ENCODE measurements at regions not wholly inside any gene's neighbourhood (a gene's known extent, or its start where the extent isn't known, plus 50 kb on each side); places are given as distances from the start of the nearest gene placed in this dataset.

DNA sequence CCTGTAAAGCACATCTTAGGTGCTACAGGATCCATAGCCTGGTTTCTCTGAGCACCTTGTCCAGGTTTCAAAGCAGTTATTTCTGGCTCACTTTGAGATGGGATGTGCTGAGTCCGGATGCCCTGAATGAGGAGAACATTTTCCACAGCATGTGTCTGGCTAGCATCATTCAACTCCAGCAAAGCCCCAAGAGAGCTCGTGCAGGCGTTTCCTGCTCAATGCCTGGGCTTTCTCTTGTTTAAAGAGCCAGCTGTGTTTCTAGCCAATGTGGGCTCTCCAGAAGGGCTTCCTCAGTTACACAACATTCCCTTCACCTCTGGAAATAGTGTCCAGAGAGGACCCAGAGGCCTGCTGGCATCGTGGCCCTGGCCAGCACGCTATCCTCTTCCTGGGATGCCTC lies 411.7 kb downstream of the DMAC1 start:
- DNase-seq, result no peak

DNA sequence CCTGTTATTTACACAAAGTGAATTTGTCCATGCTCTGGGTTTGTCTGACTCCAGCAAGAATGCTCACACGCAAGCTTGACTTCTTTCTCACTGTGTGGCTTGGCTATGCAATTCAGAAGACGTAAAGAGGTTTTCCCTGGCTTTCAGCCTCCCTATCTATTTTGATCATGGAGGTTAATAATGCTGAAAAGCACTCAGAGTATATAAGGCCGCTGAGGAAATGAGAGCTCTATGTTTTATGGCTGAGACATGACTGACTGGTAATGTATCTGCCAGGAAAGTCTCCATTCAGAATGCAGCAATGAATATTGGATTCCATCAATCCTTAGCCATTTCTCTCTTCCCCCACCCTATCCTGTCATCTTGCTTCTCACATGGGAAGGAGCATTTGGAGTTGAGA lies 417.3 kb downstream of the DMAC1 start:
- no peak for DNase-seq

DNA sequence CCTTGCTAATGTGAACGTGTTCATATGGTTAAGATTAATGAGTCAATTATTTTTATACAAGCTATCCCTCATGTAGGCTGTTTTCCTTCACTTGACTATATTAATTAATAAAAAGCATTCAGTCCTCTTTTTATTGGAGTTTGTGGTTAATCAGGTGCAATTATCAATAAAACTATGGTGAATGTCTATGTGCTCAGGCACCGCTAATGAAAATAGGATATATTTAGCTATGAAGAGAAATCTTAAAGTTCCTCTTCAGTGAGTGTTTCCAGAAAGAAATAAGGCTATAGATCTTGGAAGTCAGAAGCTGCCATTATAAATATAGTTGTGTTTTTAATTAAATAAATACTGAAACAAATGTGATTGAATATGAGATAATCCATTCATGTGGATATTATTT lies 422.1 kb downstream of the DMAC1 start:
- DNase-seq, result no peak

DNA sequence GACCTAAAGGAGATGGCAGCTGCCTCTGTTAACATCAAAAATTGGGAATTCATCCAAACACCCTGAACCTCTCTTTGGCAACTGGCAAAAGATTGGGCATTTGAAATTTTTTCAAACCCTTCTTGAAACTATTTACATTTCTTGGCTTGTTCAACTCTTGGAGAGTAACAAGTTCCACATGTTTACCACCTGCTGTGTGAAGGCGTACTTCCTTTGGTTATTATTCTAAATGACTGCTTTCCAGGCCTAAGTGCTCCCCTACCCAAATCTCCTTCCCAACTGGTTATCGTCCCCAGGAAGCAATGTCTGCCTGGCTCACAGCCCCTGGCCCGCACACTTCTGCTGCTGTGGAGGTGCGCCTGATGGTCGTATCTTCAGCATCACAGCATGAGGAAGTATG lies 422.7 kb downstream of the DMAC1 start:
- DNase-seq, result no peak

DNA sequence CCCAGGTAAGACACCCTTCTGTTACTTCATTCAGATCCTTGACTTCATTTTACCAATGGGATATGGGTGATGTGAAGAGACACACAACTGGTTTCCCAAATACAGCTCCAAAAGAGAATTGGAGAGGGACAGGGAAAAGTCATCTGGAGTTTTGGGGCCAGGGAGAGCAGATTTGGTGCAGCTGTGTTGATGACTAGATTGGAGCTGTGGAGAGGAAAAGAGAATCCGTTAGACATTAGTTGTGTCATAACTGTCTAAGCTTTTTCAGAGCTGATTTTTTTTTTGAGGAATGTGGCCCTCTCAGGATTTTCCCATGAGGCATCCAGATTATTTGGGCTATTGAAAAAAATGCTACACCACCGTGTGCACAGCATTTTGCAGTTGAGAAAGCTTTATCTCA lies 423.4 kb downstream of the DMAC1 start:
- no peak for DNase-seq

DNA sequence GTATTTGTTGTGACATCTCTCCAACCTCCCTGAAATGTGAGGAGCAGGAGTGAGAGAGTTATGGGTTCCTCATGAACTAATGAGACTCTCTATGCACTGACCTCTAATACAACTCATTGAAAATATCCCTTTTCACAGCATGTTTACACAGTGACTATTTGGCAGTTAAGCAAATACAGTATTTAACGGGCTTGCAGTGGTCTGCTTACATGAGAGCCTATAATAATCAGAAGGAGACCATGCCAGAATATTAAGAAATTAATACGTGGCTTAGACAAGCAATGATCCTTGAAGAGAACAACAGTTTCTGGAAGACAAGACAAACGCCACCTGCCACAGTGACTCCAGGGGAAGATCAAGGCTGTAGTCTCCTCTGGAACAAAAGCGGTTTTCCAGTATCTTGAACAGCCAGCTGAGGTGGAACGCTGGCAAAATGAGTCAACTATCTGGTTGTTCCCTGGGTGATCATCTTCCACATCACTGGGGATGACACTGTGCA lies 424.5 kb downstream of the DMAC1 start:
- no peak for DNase-seq

DNA sequence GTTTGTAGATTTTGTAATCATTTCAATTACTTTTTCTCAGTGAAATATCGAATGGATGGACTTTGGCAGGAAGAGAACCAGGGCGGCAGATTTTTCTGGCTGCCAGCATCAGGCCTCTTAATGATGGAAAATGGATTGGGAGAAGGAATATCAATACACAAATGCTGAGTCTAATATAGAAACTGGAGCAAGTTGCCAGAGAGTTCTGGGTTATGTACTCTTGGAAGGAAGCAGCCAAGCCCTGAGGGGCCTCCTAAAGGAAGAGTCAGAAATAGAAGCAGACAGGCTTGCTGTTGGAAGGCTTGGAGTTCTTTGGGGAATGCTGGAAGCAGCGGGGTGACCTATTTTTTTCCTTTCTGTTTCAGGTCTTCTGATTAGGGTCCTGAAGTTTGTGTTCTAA lies 428.6 kb downstream of the DMAC1 start:
- no peak for DNase-seq

DNA sequence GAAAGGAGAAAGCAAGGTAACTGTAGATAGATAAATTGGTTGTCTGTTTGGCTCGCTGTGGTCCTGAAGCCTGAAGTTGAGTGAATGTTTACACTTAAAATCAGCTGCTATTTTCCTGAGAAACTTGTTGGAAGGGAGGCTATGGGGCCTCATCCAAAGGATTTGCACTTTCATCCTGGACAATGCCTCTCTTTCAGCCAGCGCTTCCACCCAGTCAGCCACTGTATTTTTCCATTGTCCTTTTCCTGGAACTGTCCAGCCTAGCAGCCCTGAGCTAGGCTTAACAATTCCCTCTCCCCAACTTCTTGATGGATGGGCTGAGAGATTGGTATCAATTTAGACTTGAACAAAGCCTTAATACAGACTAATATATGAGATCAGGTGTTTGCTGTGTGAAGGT lies 429.2 kb downstream of the DMAC1 start:
- DNase-seq, result no peak

DNA sequence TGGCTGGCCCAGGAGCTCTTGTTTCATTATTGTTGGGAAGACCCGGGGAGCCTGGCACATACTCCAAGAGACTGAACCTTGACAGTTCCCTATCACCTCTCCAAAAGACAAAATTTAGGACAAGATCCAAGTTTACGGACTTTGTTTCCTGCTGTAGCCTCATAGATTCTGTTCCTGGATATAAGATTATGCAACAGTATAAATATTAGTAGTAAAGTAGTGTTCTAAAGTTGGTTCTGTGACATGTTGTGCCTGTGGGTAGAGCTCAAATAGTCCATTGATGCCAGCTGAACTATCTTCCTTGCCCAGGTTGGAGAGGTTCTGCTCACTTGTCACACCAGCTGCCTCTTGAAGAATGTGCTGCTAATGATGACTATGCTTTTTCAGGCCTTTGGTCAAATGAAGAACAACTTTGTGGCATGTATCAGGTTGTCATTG lies 430.2 kb downstream of the DMAC1 start:
- no peak for DNase-seq

DNA sequence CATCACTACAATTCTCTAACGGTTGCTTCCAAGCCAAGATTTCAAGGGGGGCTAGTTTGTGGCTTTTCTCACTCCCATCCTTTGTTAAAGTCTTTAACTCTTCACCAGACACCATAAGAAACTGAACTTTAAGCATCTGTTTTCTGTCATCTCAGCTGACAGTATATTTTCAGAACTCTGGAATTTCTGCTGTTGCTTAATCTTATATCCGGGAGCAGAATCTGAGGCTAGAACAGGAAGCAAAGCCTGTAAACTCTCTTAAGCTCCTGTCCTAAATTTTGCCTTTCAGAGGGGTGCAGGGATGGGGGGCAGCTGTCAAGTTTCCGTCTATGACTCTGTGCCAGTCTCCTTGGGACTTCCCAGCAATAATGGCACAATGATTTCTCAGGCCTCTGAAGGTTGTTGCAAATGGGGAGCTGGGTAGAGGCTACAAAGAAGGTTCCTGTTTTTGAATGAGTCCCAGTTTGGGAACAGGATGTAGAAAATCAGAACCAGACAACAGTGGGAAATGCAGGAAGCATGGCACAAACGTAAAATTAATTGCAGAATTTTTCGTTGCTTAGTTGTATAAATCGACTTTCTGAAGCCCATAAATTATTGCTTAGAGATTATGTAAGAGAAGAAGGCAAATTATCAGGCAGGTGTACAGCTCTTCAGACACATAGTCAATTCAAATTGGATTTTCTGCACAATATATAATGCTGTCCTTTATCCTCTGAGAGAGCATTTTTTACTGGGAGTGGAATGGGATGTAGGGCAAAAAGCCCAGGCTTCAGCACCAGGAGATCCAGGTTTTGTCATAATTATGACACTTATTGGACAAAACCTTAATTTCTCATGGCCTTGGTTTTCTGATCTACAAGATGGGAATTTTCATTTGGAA lies 430.9 kb downstream of the DMAC1 start:
- DNase-seq, result no peak

DNA sequence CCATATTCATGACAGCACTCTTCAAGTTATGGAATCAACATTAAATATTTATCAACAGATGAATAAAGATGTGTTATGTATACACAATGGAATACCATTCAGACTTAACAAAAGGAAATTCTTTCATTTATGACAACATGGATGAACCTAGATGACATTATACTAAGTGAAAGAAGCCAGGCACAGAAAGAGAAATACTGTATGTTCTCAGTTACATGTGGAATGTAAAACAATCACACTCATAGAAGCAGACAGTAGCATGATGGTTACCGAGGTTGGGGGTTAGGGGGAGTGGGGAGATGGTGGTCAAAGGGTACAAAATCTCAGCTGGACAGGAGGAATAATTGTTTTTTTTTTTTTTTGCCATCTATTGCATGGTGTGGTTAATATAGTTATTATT lies 431.9 kb downstream of the DMAC1 start:
- DNase-seq, result no peak

DNA sequence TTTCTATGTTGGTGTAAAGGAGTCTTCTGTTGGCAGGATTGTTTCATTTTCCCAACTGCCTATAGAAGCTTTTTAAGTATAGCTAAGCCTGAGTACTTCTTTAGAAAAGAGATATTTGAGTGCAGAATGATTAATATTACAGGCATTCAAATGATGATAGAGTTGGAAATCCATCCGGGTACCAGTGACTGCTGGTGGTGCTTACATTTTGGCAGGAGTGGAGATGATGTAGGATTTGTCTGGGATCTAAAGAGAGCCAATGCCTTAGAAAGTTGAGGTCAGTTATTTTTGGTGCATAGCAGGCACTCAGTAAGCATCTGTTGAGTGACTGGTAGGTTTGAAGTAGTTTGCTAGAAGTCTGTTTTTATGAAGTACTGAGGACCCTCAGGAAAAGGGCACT lies 433.5 kb downstream of the DMAC1 start:
- no peak for DNase-seq

DNA sequence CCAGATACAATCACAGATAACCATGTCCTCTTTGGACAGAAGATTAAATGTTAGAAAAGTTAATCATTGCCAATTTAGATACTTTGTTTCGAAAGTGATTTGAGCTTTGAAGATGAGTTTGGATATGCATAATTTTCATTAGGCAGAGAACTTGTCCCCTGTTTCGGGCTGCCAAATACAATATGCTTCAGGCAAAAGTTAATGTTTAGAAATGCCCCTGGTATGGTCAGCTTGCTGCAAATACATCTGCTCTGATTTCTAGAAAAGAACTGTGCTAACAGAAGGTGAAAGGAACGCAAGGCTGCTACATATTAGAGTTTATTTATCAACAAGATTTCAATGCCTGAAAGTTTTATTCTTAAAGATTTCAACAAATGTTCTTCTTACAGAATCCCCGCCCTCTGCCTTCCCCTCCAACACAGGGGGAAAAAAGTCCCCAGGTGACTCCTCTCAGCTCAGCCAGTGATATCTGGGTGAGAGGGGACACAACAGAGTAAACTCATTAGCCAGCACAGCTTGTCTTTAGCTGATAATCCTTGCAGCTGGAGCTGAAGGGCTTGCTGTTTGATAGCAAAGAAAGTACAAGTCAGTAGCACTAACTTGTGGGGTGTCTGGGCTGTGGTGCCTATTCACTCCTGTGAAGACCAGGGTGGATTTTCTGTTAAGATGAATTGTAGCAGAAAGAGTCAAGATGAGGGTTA lies 435.7 kb downstream of the DMAC1 start:
- DNase-seq, result no peak

DNA sequence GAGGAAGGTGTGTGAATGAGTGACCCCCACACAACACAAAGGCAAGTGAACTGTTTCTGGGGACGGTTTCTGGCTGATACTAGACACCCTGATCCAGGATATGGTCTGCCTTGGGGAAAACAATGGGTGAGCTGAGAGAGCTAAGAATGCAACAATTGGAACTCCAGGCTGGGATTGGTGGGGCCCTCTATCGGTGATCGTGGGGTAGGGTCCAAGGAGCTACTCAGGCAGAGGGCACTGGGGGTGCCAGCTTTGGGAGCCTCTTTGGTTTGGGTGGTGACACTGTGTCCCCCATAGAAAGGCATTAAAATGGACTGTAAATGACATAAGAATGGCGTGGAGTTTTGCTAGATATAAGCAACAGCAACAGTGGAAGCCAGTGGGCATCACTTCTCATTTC lies 439.1 kb downstream of the DMAC1 start:
- no peak for DNase-seq

DNA sequence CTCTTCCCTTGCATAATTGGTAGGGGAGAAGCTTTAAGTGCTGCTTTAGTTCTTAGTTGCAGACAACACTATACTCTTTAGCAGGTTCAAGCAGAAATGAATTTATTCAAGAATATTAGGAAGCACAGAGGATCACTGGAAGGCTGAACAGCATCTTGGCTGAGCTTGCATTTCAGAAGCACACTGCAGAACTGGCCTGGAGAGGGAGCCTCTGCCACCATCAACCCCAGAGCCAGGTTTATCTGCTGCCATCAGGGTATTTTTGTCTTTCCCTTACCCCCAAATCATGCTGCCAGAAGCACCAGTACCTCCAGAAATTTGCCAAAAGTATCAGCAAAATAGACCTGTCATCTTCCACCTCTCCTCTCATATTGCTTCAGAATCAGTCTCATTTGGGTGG lies 440.7 kb downstream of the DMAC1 start:
- no peak for DNase-seq

DNA sequence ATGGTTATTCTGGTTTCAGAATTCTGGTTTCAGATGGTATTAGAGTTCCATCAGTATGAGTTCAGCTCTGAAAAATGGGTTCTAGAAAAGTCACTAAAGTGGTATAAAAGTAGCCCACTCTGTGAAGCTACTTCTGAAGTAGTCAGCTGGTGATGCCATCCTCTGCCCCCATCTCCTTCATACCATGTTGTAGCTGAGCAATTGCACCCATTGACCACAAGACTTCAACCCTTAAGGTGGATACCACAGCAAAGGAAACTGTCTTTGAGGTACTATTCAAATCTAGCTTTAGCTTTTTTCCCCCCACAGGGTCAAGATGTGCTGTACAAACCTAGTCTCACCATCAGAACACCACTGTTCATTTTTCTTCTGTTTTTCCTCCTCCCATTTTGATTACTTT lies 444.9 kb downstream of the DMAC1 start:
- no peak for DNase-seq

DNA sequence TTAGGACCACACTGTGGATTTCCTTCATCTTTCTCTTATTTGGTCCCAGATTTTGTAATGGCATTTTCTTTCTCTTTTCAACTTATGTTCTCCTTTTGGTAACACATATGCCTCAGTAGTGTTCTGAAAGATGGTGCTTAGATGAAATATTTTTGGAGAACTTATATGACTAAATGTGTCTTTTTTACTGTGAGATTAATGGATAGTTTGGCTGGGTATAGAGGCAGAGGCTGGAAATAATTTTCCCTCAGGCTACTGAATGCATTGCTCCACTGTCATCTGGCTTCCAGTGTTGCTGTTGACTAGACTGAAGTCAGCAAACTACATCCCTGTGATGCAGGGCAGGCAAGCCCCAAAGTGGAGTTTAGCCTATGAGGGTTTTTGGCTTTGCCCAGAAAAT lies 450.9 kb downstream of the DMAC1 start:
- no peak for DNase-seq

DNA sequence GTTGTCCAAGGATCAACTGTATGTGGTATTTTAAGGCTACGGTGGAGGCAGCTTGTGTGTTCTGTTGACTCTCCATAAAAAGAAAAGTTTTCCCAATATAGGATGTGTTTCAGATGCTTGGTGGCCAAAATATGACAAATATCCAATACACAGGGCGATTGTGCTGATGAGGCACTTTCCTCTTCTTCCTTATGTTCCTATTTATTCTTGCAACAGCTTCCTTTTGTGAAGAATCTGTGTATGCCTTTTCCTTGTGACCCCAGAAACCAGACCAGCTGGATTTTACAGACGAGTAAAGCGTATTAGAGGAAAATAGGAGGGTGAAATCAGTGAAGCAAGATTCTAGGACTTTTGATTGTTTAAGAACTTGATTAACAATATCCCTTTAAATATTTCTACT lies 452.0 kb downstream of the DMAC1 start:
- no peak for DNase-seq

DNA sequence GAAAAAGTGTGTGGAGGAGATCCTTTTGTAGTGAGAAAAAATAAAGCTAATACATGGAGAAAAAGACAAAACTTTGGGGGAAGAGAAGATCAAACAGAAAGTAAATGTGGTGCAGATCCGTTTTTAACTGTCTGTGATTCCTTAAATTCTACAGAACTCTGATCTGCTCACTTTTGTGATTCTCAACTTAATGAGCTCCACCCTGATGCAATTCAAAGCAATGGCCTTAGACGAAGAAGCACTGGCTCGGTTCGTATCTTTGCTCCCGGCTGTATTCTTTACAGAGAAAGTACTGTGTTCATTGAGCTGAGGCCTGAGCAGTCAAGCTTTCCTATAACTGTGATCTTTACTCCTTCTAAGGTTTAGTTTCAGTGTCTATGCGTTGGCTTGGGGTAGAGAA lies 453.4 kb downstream of the DMAC1 start:
- no peak for DNase-seq

DNA sequence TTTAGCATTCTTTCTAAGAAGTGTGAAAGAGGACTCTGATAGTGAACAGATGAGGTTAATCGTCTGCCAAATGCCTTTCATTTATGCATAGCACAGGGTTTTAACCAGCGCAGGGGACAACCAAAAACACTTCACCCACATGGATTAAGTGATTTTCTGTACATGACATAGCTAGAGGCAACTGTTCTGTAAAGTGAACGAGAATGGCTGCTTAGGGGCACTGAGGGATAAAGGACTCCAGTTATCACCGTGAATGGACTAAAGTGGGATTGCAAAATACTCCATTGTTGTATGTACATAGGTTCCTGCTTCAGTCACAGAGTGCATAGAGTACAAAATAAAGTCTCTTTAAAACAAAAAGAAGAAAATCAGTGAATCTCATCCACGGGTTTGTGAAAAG lies 456.8 kb downstream of the DMAC1 start:
- no peak for DNase-seq

DNA sequence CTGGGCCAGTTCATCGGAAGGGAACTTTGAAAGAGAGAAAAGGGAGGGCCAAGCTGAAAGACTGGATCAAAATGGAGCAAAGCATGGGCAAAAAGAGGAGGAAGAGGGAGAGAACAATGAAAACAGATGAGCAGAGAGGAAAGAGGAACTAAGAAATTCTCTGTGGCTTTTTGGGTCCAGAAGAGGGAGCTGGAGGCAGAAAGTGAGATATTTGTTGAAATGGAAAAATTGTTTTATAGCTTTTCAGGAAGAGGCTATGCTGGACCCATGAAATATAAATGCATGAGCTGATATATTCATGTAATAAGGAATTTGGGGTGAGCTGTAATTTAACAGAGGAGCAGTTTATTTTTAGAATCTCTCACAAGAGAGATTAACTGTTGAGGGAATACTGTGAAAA lies 457.3 kb downstream of the DMAC1 start:
- no peak for DNase-seq

DNA sequence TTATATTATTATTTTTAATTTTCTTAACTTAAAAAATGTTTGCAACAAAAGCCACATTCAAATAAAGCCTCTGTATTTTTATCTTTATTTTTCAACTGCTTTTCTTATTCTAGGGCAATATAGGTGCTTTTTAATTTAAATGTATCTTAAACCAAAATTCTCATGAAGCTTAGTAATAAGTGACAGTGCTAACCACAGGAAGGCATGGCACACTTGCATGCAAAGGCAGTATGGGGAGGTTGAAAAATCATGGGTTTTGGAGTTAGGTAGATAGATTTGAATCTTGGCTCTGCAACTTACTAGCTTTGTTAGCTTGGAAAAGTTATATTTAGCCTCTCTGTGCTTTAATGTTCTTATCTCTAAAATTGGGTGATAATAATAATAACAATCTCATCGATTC lies 458.0 kb downstream of the DMAC1 start:
- DNase-seq, result no peak

DNA sequence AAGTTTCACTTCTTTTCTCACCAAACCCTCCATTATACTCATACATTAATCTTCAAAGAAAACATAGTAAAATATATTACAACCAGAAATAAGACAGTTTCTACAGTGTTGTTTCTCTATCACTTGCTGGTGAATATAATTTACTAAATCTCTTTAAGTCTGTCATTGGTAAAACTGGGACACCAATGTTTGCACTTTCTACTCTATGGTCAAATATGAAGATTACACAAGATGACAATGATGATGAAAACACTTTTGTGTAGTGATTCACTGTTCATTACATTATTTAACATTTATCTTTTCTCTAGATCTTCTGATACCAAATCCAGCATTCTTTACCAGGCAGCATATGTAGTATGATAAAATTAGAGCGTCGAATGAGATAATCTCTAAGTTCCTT lies 459.1 kb downstream of the DMAC1 start:
- no peak for DNase-seq

DNA sequence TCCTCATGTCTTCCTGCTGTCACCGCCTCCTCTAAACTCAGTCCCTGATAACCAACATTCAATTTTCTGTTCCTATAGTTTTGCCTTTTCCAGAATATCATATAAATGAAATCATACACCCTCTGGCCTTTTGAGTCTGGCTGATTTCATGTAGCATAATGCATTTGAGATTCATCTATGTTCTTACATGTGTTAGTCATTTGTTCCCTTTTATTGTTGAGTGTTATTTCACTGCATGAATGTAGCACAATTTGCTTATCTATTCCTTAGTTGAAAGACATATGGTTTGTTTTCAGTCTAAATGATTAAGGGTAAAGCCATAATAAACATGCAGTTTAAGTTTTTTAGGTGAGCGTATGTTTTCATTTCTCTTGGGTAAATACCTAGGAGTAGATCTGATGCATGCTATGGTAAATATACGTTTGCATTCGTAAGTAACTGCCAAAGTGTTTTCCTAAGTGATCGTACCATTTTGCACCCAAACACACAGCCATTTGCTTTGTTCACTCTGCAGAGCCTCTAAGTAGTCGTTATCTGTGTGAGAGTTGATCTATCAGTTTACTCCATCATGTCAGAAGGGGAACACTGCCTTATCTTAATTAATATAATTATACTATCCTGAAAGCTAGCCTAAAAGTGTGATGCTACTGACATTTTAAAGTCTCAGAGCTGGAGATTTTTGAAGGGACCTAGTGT lies 460.8 kb downstream of the DMAC1 start:
- no peak for DNase-seq

Measured in cerebellar nuclear complex (tissue), 1 donor.